Forelimb muscle (tissue), 1 donor: ENCODE measurements at regions not wholly inside any gene's neighbourhood (a gene's known extent, or its start where the extent isn't known, plus 50 kb on each side); places are given as distances from the start of the nearest gene placed in this dataset.

Experiments used
- DNase-seq: peaks from one replicate; pipeline ENCODE4 v3.0.0-alpha.2; 2013; ENCODE audit warnings: low read depth

- DNase-seq = no peak
Measured at GRCh38 chr13:78785764-78786163, 126.8 kb upstream of the OBI1 start.

GRCh38 chr13:78784014-78784750, 125.2 kb upstream of the OBI1 start:
- DNase-seq = no peak

- no peak for DNase-seq
Measured at GRCh38 chr13:78780708-78781107, 121.8 kb upstream of the OBI1 start.

- DNase-seq = no peak
Measured at GRCh38 chr13:78779608-78780007, 120.7 kb upstream of the OBI1 start.

- DNase-seq = no peak
Measured at GRCh38 chr13:78777976-78778375, 119.0 kb upstream of the OBI1 start.

- DNase-seq = no peak
Measured at GRCh38 chr13:78777396-78777795, 118.4 kb upstream of the OBI1 start.

- no peak for DNase-seq
Measured at GRCh38 chr13:78772933-78773332, 114.0 kb upstream of the OBI1 start.

- no peak for DNase-seq
Measured at GRCh38 chr13:78770601-78771000, 111.6 kb upstream of the OBI1 start.

- no peak for DNase-seq
Measured at GRCh38 chr13:78768950-78769349, 110.0 kb upstream of the OBI1 start.

- no peak for DNase-seq
Measured at GRCh38 chr13:78764665-78765064, 105.7 kb upstream of the OBI1 start.

- DNase-seq = no peak
Measured at GRCh38 chr13:78762825-78763224, 103.9 kb upstream of the OBI1 start.

GRCh38 chr13:78759704-78760103, 100.7 kb upstream of the OBI1 start:
- DNase-seq = no peak

GRCh38 chr13:78758549-78758948, 99.6 kb upstream of the OBI1 start:
- no peak for DNase-seq

GRCh38 chr13:78753435-78753834, 94.5 kb upstream of the OBI1 start:
- DNase-seq = no peak

- DNase-seq = no peak
Measured at GRCh38 chr13:78750735-78751134, 91.8 kb upstream of the OBI1 start.

- no peak for DNase-seq
Measured at GRCh38 chr13:78743973-78744372, 85.0 kb upstream of the OBI1 start.

- no peak for DNase-seq
Measured at GRCh38 chr13:78742659-78743058, 83.7 kb upstream of the OBI1 start.

GRCh38 chr13:78736142-78736541, 77.2 kb upstream of the OBI1 start:
- no peak for DNase-seq

- no peak for DNase-seq
Measured at GRCh38 chr13:78732445-78733017, 73.6 kb upstream of the OBI1 start.

GRCh38 chr13:78722700-78723099, 63.7 kb upstream of the OBI1 start:
- no peak for DNase-seq

GRCh38 chr13:78719367-78719766, 60.4 kb upstream of the OBI1 start:
- DNase-seq = no peak

- DNase-seq = no peak
Measured at GRCh38 chr13:78714717-78715116, 55.8 kb upstream of the OBI1 start.

GRCh38 chr13:78712831-78713230, 53.9 kb upstream of the OBI1 start:
- no peak for DNase-seq

GRCh38 chr13:78709028-78709427, 50.1 kb upstream of the OBI1 start:
- no peak for DNase-seq
